Caki2 (cell line): ENCODE measurements at regions not wholly inside any gene's neighbourhood (a gene's known extent, or its start where the extent isn't known, plus 50 kb on each side); places are given as distances from the start of the nearest gene placed in this dataset.

Experiments
- DNase-seq: peaks from one replicate; pipeline ENCODE4 v3.0.0-alpha.2; 2015; ENCODE audit warnings: low read depth
- in situ Hi-C: cut with HindIII; loops from 2 replicates; pipeline ENCODE4 v1.10.0; 2016; ENCODE audit warnings: low sequenced_read_pairs, low pct_unique_long_range_greater_than_20kb, mixed read lengths

- in situ Hi-C loops = no loop called here
- DNase-seq = no peak
Observed at GRCh38 chr2:154911729-154912128, 213.2 kb downstream of the KCNJ3 start.

GRCh38 chr2:154910701-154911100 is 212.2 kb downstream of the KCNJ3 start:
- in situ Hi-C loops = no loop called here
- no peak for DNase-seq

GRCh38 chr2:154908327-154908726 is 209.8 kb downstream of the KCNJ3 start:
- DNase-seq = no peak
- in situ Hi-C loops = no loop called here
